Endothelial cell of umbilical vein (primary cell): ENCODE measurements at regions not wholly inside any gene's neighbourhood (a gene's known extent, or its start where the extent isn't known, plus 50 kb on each side); places are given as distances from the start of the nearest gene placed in this dataset.

Experiments
- BruUV-seq: library from RNA; stranded (reverse); fragments of 400-500 nt; replicated peaks from 2 replicates; lab custom pipeline; 2021; lab: Mats Ljungman, UMichigan
- CTCF ChIA-PET: fragments of 300-600, 350-600 bp; sonication (Branson Sonifier 250); formaldehyde crosslinking; loops from one replicate; lab custom pipeline; 2021; ENCODE audit warnings: antibody characterized with exemption, inconsistent platforms; lab: Charles Lee
- POLR2A ChIA-PET: fragments of 300-600, 350-600 bp; sonication (Branson Sonifier 250); formaldehyde crosslinking; loops from one replicate; lab custom pipeline; 2021; ENCODE audit warnings: antibody characterized with exemption, inconsistent platforms; lab: Charles Lee
- DNase-seq: peaks from one replicate; pipeline ENCODE4 v3.0.0-alpha.2; 2011; ENCODE audit warnings: low read depth, low spot score
- FAIRE-seq: peaks from 2 replicates; lab custom pipeline; 2011; peaks lifted over from hg19 to GRCh38; lab: Jason Lieb, UNC
- H2AFZ ChIP-seq: 2 replicates; pipeline ENCODE4 v1.6.0; 2012; ENCODE audit warnings: low read depth, low read length, control low read depth, inconsistent platforms
- H3K27ac ChIP-seq: 2 replicates; pipeline ENCODE4 v1.5.1; 2011; ENCODE audit warnings: low read depth, mild to moderate bottlenecking, control low read depth, low read length, moderate library complexity; ENCODE audit not compliant: insufficient read depth
- H3K27me3 ChIP-seq, 2 experiments: 2 replicates each; pipeline versions ENCODE4 v1.6.0 to v1.6.1; 2011; ENCODE audit warnings: low read length in 2 of 2, mixed read lengths in 1 of 2; ENCODE audit not compliant: control insufficient read depth in 2 of 2, insufficient read depth in 2 of 2
- H3K36me3 ChIP-seq, 2 experiments: 2 replicates in 1 of 2; 3 replicates in 1 of 2; pipeline ENCODE4 v1.5.1; 2011; ENCODE audit warnings: low read length in 2 of 2, mild to moderate bottlenecking in 1 of 2, moderate library complexity in 1 of 2; ENCODE audit not compliant: control insufficient read depth in 2 of 2, insufficient read depth in 2 of 2; ENCODE audit errors: extremely low read depth in 1 of 2
- H3K4me1 ChIP-seq: 3 replicates; pipeline ENCODE4 v1.5.1; 2011; ENCODE audit warnings: mild to moderate bottlenecking, low read length; ENCODE audit not compliant: control insufficient read depth, insufficient read depth; ENCODE audit errors: extremely low read depth
- H3K4me2 ChIP-seq: 2 replicates; pipeline ENCODE4 v1.6.1; 2011; ENCODE audit warnings: low read length, control low read depth, mixed read lengths; ENCODE audit not compliant: insufficient read depth
- H3K4me3 ChIP-seq, 3 experiments: fragments of 200-600 bp in 1 of 3; sonication (generic), shearing (Covaris generic) in 1 of 3; replicated peaks in 1 of 3; 2 replicates each; pipeline ENCODE4 v1.5.1; 2011 to 2016; ENCODE audit warnings: control low read depth in 3 of 3, low read length in 3 of 3, mild to moderate bottlenecking in 2 of 3, inconsistent platforms in 1 of 3, low read depth in 1 of 3, moderate library complexity in 1 of 3; ENCODE audit not compliant: insufficient read depth in 1 of 3
- H3K79me2 ChIP-seq: 2 replicates; pipeline ENCODE4 v1.6.0; 2012; ENCODE audit warnings: low read length, inconsistent platforms; ENCODE audit not compliant: control insufficient read depth, insufficient read depth
- H3K9ac ChIP-seq: replicated peaks from 2 replicates; pipeline ENCODE3; 2011; ENCODE audit warnings: low read length, control low read depth; ENCODE audit not compliant: insufficient read depth; ENCODE audit errors: extremely low read depth
- H3K9me1 ChIP-seq: replicated peaks from 3 replicates; pipeline ENCODE4 v1.6.0; 2011; ENCODE audit warnings: mild to moderate bottlenecking, low read length; ENCODE audit not compliant: control insufficient read depth, insufficient read depth; ENCODE audit errors: extremely low read depth
- H3K9me3 ChIP-seq: replicated peaks from 2 replicates; pipeline ENCODE4 v1.5.1; 2012; ENCODE audit warnings: low read length, inconsistent platforms; ENCODE audit not compliant: control insufficient read depth, insufficient read depth
- H4K20me1 ChIP-seq: replicated peaks from 2 replicates; pipeline ENCODE3; 2011; ENCODE audit warnings: mild to moderate bottlenecking, low read length; ENCODE audit not compliant: control insufficient read depth, insufficient read depth; ENCODE audit errors: extremely low read depth
- CTCF ChIP-seq, 2 donors: IDR thresholded peaks; 1 replicate in 1 of 2; 2 replicates in 1 of 2; pipeline ENCODE4 v1.5.1; 2011; ENCODE audit warnings: low read length in 2 of 2, mild to moderate bottlenecking in 2 of 2, moderate library complexity in 2 of 2, control low read depth in 1 of 2, inconsistent platforms in 1 of 2, low read depth in 1 of 2; ENCODE audit not compliant: insufficient read depth in 1 of 2; ENCODE audit errors: extremely low read depth in 1 of 2
- EZH2 ChIP-seq: IDR thresholded peaks from 2 replicates; pipeline ENCODE4 v1.6.1; 2012; ENCODE audit warnings: borderline replicate concordance, low read depth, mild to moderate bottlenecking, moderate library complexity, low read length, inconsistent platforms; ENCODE audit not compliant: severe bottlenecking
- FOS ChIP-seq: IDR thresholded peaks from 2 replicates; pipeline ENCODE4 v1.6.1; 2011; ENCODE audit warnings: mild to moderate bottlenecking, low read length, moderate library complexity, borderline replicate concordance; ENCODE audit not compliant: insufficient read depth
- GATA2 ChIP-seq: IDR thresholded peaks from 2 replicates; pipeline ENCODE4 v1.7.0; 2011; ENCODE audit warnings: low read depth, mild to moderate bottlenecking, moderate library complexity, mixed read lengths, low read length; ENCODE audit not compliant: insufficient read length, insufficient read depth
- JUN ChIP-seq: IDR thresholded peaks from 2 replicates; pipeline ENCODE4 v1.6.1; 2011; ENCODE audit warnings: borderline replicate concordance, low read depth; ENCODE audit not compliant: insufficient read length, insufficient read depth
- MYC ChIP-seq: IDR thresholded peaks from one replicate; pipeline ENCODE4 v1.6.1; 2011; ENCODE audit warnings: mild to moderate bottlenecking, low read depth, low read length
- POLR2A ChIP-seq: IDR thresholded peaks from 2 replicates; pipeline ENCODE4 v1.6.1; 2012; ENCODE audit warnings: low read depth, mild to moderate bottlenecking, control low read depth, low read length
- POLR2AphosphoS5 ChIP-seq: IDR thresholded peaks from 2 replicates; pipeline ENCODE4 v1.6.1; 2012; ENCODE audit warnings: low read depth, mild to moderate bottlenecking, control low read depth, low read length, moderate library complexity; ENCODE audit not compliant: insufficient read depth
- dilution Hi-C: fragments of 300-500 bp; cut with MboI; formaldehyde crosslinking; loops from one replicate; pipeline ENCODE4 v1.15.0; 2019; ENCODE audit warnings: low sequenced_read_pairs; ENCODE audit not compliant: extremely low pct_ligation_motif_present
- intact Hi-C: fragments of 100-400 bp; cut with micrococcal nuclease; formaldehyde crosslinking; loops from one replicate; pipeline ENCODE4 v1.10.0; 2022
- TF ChIP-seq, protein P1 (sequence below): IDR thresholded peaks from 2 replicates; pipeline ENCODE4 v1.6.1; 2011; ENCODE audit not compliant: insufficient read depth, insufficient read length

GRCh38 chr1:147466543-147466942 lies 74.8 kb upstream of the BCL9 start:
- no peak overlapping the region for H3K4me3 ChIP-seq

More at GRCh38 chr1:147466543-147466942, 74.8 kb upstream of the BCL9 start:
- no peak overlapping the region for H2AFZ ChIP-seq
- H3K79me2 ChIP-seq: no peaks in the 10 kb centered on the region
- DNase-seq (no peak), FAIRE-seq (no peak)
- no peak overlapping the region for H3K9ac ChIP-seq
- TF ChIP-seq CTCF (IDR thresholded peaks at IDR 0.05; ENCODE audit: extremely low read depth in 1 of 2, insufficient read depth in 1 of 2, low read depth in 1 of 2, low read length in 2 of 2): no peak
- TF ChIP-seq, protein P1, sequence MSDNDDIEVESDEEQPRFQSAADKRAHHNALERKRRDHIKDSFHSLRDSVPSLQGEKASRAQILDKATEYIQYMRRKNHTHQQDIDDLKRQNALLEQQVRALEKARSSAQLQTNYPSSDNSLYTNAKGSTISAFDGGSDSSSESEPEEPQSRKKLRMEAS: no peak
- no peak for TF ChIP-seq GATA2
- TF ChIP-seq EZH2: no peak
- TF ChIP-seq MYC: no peak
- no peak for TF ChIP-seq POLR2A
- TF ChIP-seq JUN: no peak
- TF ChIP-seq FOS: no peak
- TF ChIP-seq POLR2AphosphoS5: no peak
- no peaks in the 10 kb centered on the region for H3K36me3 ChIP-seq
- POLR2A ChIA-PET: no interaction called here
- H4K20me1 ChIP-seq: no peaks in the 10 kb centered on the region
- no peaks in the 10 kb centered on the region for H3K4me1 ChIP-seq
- CTCF ChIA-PET: no interaction called here
- no peak overlapping the region for H3K27ac ChIP-seq
- H3K27me3 ChIP-seq: no peaks in the 10 kb centered on the region
- intact Hi-C loops: no loop called here
- no TSS peak for BruUV-seq
- H3K9me1 ChIP-seq: no peaks in the 10 kb centered on the region
- H3K9me3 ChIP-seq: no peaks in the 10 kb centered on the region
- dilution Hi-C loops: no loop called here
- no peak overlapping the region for H3K4me2 ChIP-seq
